Common myeloid progenitor, CD34-positive (primary cell): ENCODE measurements at regions not wholly inside any gene's neighbourhood (a gene's known extent, or its start where the extent isn't known, plus 50 kb on each side); places are given as distances from the start of the nearest gene placed in this dataset.
"Not testable (repeated sequence)": the region's sequence is repeated elsewhere in the genome, so short reads cannot be mapped to it uniquely, and the experiment has no call there.

Experiments used
- CTCF ChIA-PET: fragments of 350-600 bp; sonication (Branson Sonifier 250); formaldehyde crosslinking; loops from one replicate; lab custom pipeline; 2021; ENCODE audit warnings: antibody characterized with exemption; lab: Charles Lee
- POLR2A ChIA-PET: fragments of 350-600 bp; sonication (Branson Sonifier 250); formaldehyde crosslinking; loops from one replicate; lab custom pipeline; 2021; ENCODE audit warnings: antibody characterized with exemption; lab: Charles Lee
- DNase-seq, 3 donors: peaks; one replicate each; pipeline versions ENCODE4 v3.0.0 to v3.0.0-alpha.2; 2013
- H3K27ac ChIP-seq, 2 experiments: 1 replicate in 1 of 2; 2 replicates in 1 of 2; pipeline ENCODE4 v1.7.0; 2013; ENCODE audit warnings: inconsistent platforms in 2 of 2, low read length in 2 of 2, mild to moderate bottlenecking in 2 of 2, low read depth in 1 of 2, moderate library complexity in 1 of 2; ENCODE audit not compliant: severe bottlenecking in 2 of 2, insufficient read depth in 1 of 2, poor library complexity in 1 of 2
- H3K27me3 ChIP-seq, 5 experiments: replicated peaks in 2 of 5; 1 replicate in 3 of 5; 2 replicates in 2 of 5; pipeline versions ENCODE4 v1.6.1 to v1.7.0; 2013; ENCODE audit warnings: low read length in 4 of 5, mild to moderate bottlenecking in 2 of 5, moderate library complexity in 2 of 5, inconsistent platforms in 1 of 5; ENCODE audit not compliant: insufficient read depth in 5 of 5, control insufficient read depth in 4 of 5
- H3K36me3 ChIP-seq, 4 experiments: 1 replicate in 2 of 4; 2 replicates in 2 of 4; pipeline versions ENCODE4 v1.6.1 to v1.7.0; 2013; ENCODE audit warnings: low read length in 3 of 4, control low read depth in 1 of 4, mild to moderate bottlenecking in 1 of 4; ENCODE audit not compliant: control insufficient read depth in 4 of 4, insufficient read depth in 4 of 4
- H3K4me1 ChIP-seq, 4 experiments: 1 replicate in 3 of 4; 2 replicates in 1 of 4; pipeline versions ENCODE4 v1.6.1 to v1.7.1; 2013; ENCODE audit warnings: low read length in 3 of 4, mild to moderate bottlenecking in 3 of 4, control low read depth in 1 of 4, inconsistent platforms in 1 of 4, moderate library complexity in 1 of 4; ENCODE audit not compliant: control insufficient read depth in 4 of 4, insufficient read depth in 4 of 4; ENCODE audit errors: control extremely low read depth in 1 of 4
- H3K4me3 ChIP-seq, 7 experiments: 1 replicate in 4 of 7; 2 replicates in 3 of 7; pipeline versions ENCODE4 v1.5.1 to v1.7.0; 2013; ENCODE audit warnings: mild to moderate bottlenecking in 7 of 7, low read length in 6 of 7, moderate library complexity in 6 of 7, inconsistent platforms in 2 of 7, low read depth in 2 of 7, control low read depth in 1 of 7; ENCODE audit not compliant: insufficient read depth in 4 of 7, control insufficient read depth in 1 of 7; ENCODE audit errors: extremely low read depth in 1 of 7
- H3K9me3 ChIP-seq, 5 experiments: 1 replicate in 4 of 5; 2 replicates in 1 of 5; pipeline versions ENCODE4 v1.6.1 to v1.7.1; 2013; ENCODE audit warnings: low read length in 4 of 5, mild to moderate bottlenecking in 2 of 5, inconsistent platforms in 1 of 5, low read depth in 1 of 5, moderate library complexity in 1 of 5; ENCODE audit not compliant: control insufficient read depth in 4 of 5, insufficient read depth in 2 of 5; ENCODE audit errors: control extremely low read depth in 1 of 5
- WGBS: methylation state at CpG from one replicate; pipeline ENCODE4 v1.1.5; 2013; ENCODE audit not compliant: insufficient coverage; 5-methylcytosine and 5-hydroxymethylcytosine counted together

DNA sequence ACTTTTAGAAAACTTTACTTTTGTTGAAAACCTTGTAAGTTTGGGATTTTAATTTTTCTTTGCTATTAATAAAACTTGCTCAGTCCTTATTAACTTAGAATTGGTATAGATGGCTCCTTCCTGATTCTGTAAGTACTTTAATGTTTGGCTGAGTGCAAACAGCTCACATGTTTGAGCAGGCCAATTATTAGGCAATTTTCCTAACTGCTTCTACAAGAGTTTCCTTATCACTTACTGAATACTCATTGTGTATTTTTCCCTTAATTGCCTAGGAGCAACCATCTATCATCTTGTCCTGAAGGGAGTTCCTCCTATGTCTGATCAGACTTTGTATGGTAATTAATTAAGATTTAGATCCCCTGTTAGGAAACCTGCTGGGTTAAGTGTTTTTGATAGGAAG lies 521.4 kb downstream of the SLC6A15 start:
- H3K27me3 ChIP-seq, H3K4me3 ChIP-seq, CTCF ChIA-PET, H3K9me3 ChIP-seq, H3K4me1 ChIP-seq, H3K36me3 ChIP-seq, H3K27ac ChIP-seq, DNase-seq, POLR2A ChIA-PET: not testable (repeated sequence)

DNA sequence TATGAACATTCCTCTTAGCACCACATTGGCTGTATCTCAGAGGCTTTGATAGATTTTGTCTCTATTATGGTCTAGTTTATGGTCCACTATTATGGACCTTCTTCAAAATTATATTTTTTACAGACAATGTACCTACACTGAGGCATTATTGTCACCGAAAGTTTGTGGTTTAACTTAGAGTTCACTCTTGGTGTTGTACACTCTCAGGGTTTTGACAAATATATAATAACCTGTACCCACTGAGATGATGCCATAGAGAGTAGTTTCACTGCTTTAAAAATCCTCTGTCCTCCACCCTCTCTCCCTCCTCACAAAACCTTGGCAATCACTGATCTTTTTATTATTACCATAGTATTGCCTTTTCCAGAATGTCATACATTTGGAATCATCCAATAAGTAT lies 528.2 kb downstream of the SLC6A15 start:
- no peak overlapping the region for H3K27ac ChIP-seq
- ChIA-PET POLR2A (no interaction called here), CTCF (no interaction called here)
- WGBS = 100% methylated on average over 1 of the region's 1 CpG
- DNase-seq = no peak
- no peaks in the 10 kb centered on the region for H3K9me3 ChIP-seq
- H3K27me3 ChIP-seq = no peaks in the 10 kb centered on the region
- no peak overlapping the region for H3K4me3 ChIP-seq
- H3K4me1 ChIP-seq = no peaks in the 10 kb centered on the region
- no peaks in the 10 kb centered on the region for H3K36me3 ChIP-seq

DNA sequence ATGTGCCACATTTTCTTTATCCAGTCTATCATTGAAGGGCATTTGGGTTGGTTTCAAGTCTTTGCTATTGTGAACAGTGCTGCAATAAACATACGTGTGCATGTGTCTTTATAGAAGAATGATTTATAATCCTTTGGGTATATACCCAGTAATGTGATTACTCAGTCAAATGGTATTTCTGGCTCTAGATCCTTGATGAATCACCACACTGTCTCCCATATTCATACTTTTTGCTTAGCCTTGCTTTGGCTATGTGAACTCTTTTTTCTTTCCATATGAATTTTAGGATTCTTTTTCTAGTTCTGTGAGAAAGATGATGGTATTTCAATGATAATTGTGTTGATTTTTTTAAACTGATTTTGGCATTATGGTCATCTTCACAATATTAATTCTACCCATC lies 530.1 kb downstream of the SLC6A15 start:
- H3K4me3 ChIP-seq, H3K27ac ChIP-seq, CTCF ChIA-PET, DNase-seq, H3K4me1 ChIP-seq, H3K27me3 ChIP-seq, H3K9me3 ChIP-seq, H3K36me3 ChIP-seq, POLR2A ChIA-PET: not testable (repeated sequence)
- no CpG with 5 or more reads among the region's 1 CpG for WGBS

DNA sequence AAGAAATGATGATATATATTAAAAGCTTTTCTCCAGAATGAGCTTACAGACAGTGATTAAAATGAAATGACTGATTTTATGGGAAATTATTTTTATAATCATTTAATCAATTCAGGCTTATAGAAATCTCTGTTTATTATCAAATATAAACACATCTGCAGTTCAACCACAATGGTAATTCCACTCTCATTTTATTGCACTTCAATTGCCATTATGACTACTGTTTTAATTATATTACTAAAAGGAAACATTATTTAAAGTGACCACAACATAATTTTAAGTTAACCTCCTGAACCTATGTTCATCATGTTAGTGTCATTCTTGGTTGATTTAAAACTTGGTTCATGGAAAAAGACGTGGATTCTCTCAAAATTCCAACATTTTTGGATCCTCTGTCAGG lies 536.3 kb downstream of the SLC6A15 start:
- POLR2A ChIA-PET = interaction anchor here (0.7 kb wide), 1 partner anchor 1407 kb away, joined by 5 read pairs; no protein-coding TSS in a partner anchor
- DNase-seq = no peak
- no peaks in the 10 kb centered on the region for H3K27me3 ChIP-seq
- WGBS = no CpG with 5 or more reads among the region's 1 CpG
- H3K36me3 ChIP-seq = no peaks in the 10 kb centered on the region
- no peak overlapping the region for H3K27ac ChIP-seq
- H3K9me3 ChIP-seq = no peaks in the 10 kb centered on the region
- no peaks in the 10 kb centered on the region for H3K4me1 ChIP-seq
- no peak overlapping the region for H3K4me3 ChIP-seq
- CTCF ChIA-PET = no interaction called here

DNA sequence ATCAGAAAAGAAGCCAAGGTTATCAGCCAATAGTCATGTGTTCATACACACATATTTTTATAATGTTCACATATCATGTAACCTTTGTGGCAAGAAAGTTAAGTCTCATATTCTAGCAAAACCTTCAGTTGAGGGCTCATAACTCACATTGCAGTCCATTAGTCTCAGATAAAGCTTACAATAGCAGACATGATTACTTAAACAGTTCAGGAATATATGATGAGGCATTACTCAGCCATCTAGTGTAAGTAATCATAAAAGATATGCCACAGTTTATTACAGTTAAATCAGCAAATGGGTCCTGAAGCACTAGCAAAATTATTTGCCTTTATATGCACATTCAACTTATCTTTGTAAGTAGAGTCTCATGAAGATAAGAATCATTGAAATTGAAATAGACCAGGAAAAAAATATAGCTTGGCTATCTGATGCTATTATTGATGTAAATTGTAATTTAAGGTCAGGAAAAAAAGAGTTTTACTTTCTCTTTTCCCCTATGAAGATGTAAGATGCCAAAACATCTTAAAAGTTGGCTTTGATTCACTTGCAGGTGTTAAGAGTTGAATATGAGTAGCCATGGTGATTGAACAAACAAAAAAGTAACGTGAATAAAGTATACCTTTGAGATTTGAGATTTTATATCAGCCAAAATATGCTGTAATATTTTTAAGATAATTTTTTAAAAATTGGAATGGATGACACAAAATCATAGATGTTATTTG lies 537.0 kb downstream of the SLC6A15 start:
- ChIA-PET CTCF (no interaction called here), POLR2A (interaction anchor here (0.7 kb wide), 1 partner anchor 1406 kb away, joined by 5 read pairs; no protein-coding TSS in a partner anchor)
- Histone ChIP-seq H3K4me3 (no peak overlapping the region), H3K9me3 (no peaks in the 10 kb centered on the region), H3K27me3 (no peaks in the 10 kb centered on the region), H3K4me1 (no peaks in the 10 kb centered on the region), H3K27ac (no peak overlapping the region), H3K36me3 (no peaks in the 10 kb centered on the region)
- DNase-seq = no peak
- WGBS = no CpG with 5 or more reads among the region's 1 CpG

DNA sequence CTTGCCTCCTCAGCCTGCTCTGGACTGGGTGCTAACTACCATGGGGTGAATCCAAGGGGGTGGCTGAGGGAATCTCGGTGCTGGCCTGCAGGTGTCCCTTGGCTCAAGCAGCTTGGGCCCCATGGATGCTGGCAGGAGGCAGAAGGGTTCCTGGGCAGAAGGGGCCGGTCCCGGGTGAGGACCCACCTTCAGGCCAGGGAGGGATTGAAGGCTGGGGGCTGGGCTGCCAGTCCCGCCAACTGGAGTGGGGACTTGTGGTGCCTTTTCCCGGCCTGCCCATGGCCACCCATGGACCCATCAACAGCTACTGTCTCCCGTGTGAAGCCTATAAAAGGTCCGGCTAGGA lies 550.1 kb downstream of the SLC6A15 start:
- H3K4me3 ChIP-seq = no peak overlapping the region
- ChIA-PET CTCF (no interaction called here), POLR2A (no interaction called here)

DNA sequence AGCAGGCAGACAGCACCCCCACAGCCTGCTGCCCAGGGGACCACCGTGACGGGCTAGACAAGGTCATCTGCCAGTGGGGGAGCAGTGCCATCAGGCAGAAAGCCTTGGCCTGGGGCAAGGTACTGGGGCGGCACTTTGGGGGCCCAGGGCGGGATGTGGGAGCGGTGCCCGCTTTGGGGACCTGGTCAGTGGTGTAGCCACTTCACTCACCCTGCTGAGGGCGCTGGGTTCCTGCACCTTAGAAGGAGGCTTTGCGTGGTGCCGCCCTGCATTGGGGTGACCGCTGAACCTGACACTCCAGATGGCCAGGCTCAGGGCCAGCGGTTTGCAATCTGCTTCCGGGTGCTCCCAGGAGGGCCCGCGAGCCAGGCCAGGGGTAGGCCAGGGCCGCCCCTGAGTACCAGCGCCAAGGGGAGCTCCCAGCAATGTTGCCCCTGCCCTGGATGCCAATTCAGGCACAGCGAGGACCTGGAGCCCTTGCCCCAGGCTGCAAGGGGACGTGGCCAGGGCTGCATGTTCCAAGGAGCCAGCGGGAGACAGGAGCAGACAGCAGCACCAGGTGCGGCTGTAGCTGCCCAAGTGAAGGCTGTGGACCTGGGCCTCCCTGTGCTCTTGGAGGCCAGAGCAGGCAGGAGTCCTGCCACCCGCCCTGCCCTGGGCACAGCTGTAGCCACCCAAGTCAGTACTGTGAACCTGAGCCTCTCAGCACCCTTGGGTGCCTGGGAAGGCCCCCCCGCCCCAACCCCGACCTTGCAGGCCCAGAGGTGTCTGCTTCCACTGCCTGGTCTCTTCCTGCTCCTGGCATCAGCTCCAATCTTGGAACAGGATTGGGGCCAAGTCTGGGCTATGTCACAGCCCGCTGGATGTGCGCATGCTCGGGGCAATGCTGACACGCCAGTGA lies 550.7 kb downstream of the SLC6A15 start:
- no peaks in the 10 kb centered on the region for H3K36me3 ChIP-seq
- no peaks in the 10 kb centered on the region for H3K27me3 ChIP-seq
- no peak overlapping the region for H3K4me3 ChIP-seq
- no peak overlapping the region for H3K27ac ChIP-seq
- no peak for DNase-seq
- H3K4me1 ChIP-seq = no peaks in the 10 kb centered on the region
- no peaks in the 10 kb centered on the region for H3K9me3 ChIP-seq
- CTCF ChIA-PET = no interaction called here
- POLR2A ChIA-PET = no interaction called here
- 93% methylated on average over 23 of the region's 27 CpGs for WGBS

More for the DNA sequence above, 550.1 kb downstream of the SLC6A15 start:
- DNase-seq = no peak
- Histone ChIP-seq H3K9me3 (no peaks in the 10 kb centered on the region), H3K4me1 (no peaks in the 10 kb centered on the region), H3K27ac (no peak overlapping the region), H3K27me3 (no peaks in the 10 kb centered on the region), H3K36me3 (no peaks in the 10 kb centered on the region)
- 96% methylated on average over 6 of the region's 7 CpGs for WGBS
